B cell (primary cell): ENCODE measurements at regions not wholly inside any gene's neighbourhood (a gene's known extent, or its start where the extent isn't known, plus 50 kb on each side); places are given as distances from the start of the nearest gene placed in this dataset.

Experiments
- ATAC-seq: fragments of 200-7000 bp; cut with Tn5 transposase; one replicate; pipeline ENCODE4 v1.10.0; 2021; ENCODE audit warnings: low read depth, mild to moderate bottlenecking, moderate number of reproducible peaks, moderate library complexity
- CTCF ChIA-PET: fragments of 350-600 bp; sonication (Branson Sonifier 250); formaldehyde crosslinking; loops from one replicate; lab custom pipeline; 2021; ENCODE audit warnings: antibody characterized with exemption, inconsistent platforms; lab: Charles Lee
- POLR2A ChIA-PET: fragments of 350-600 bp; sonication (Branson Sonifier 250); formaldehyde crosslinking; loops from one replicate; lab custom pipeline; 2021; ENCODE audit warnings: antibody characterized with exemption; lab: Charles Lee
- DNase-seq: peaks from one replicate; pipeline ENCODE4 v3.0.0; 2013
- H2AFZ ChIP-seq: 2 replicates; pipeline ENCODE4 v1.6.1; 2012; ENCODE audit warnings: mild to moderate bottlenecking, low read depth, low read length; ENCODE audit not compliant: insufficient read depth, poor library complexity, severe bottlenecking
- H3K27ac ChIP-seq, 2 donors: 1 replicate in 1 of 2; 2 replicates in 1 of 2; pipeline ENCODE4 v1.5.1; 2012 to 2013; ENCODE audit warnings: low read length in 2 of 2, mild to moderate bottlenecking in 2 of 2, moderate library complexity in 1 of 2
- H3K27me3 ChIP-seq, 4 experiments: fragments of 200-600 bp in 1 of 4; sonication (generic) in 1 of 4; replicated peaks in 1 of 4; 1 replicate in 2 of 4; 2 replicates in 2 of 4; pipeline versions ENCODE4 v1.6.1 to v1.7.0; 2013 to 2016; ENCODE audit warnings: low read length in 3 of 4, mild to moderate bottlenecking in 2 of 4, mixed read lengths in 1 of 4, moderate library complexity in 1 of 4; ENCODE audit not compliant: insufficient read depth in 4 of 4, control insufficient read depth in 3 of 4; ENCODE audit errors: control extremely low read depth in 1 of 4
- H3K36me3 ChIP-seq, 2 experiments: replicated peaks in 1 of 2; 1 replicate in 1 of 2; 2 replicates in 1 of 2; pipeline versions ENCODE4 v1.6.1 to v1.7.1; 2013; ENCODE audit warnings: low read length in 1 of 2; ENCODE audit not compliant: insufficient read depth in 2 of 2, control insufficient read depth in 1 of 2; ENCODE audit errors: control extremely low read depth in 1 of 2, extremely low read depth in 1 of 2
- H3K4me1 ChIP-seq, 2 donors: fragments of 200-600 bp in 1 of 2; sonication (generic) in 1 of 2; 1 replicate in 1 of 2; 2 replicates in 1 of 2; pipeline versions ENCODE4 v1.5.1 to v1.6.1; 2013 to 2017; ENCODE audit warnings: low read length in 2 of 2; ENCODE audit not compliant: control insufficient read depth in 2 of 2, insufficient read depth in 2 of 2
- H3K4me2 ChIP-seq: replicated peaks from 2 replicates; pipeline ENCODE3; 2012; ENCODE audit warnings: mild to moderate bottlenecking, low read depth, low read length; ENCODE audit not compliant: poor library complexity, severe bottlenecking
- H3K4me3 ChIP-seq, 5 experiments: fragments of 200-600 bp in 1 of 5; sonication (generic) in 1 of 5; 1 replicate in 3 of 5; 2 replicates in 2 of 5; pipeline versions ENCODE4 v1.5.1 to v1.7.0; 2011 to 2016; ENCODE audit warnings: low read length in 4 of 5, mild to moderate bottlenecking in 4 of 5, low read depth in 2 of 5, control low read depth in 1 of 5, moderate library complexity in 1 of 5; ENCODE audit not compliant: insufficient read depth in 1 of 5; ENCODE audit errors: control extremely low read depth in 1 of 5, extremely low read depth in 1 of 5
- H3K79me2 ChIP-seq: fragments of 200-600 bp; sonication (generic); one replicate; pipeline ENCODE4 v1.6.0; 2016; ENCODE audit warnings: low read length; ENCODE audit not compliant: control insufficient read depth, insufficient read depth
- H3K9ac ChIP-seq: fragments of 200-600 bp; sonication (generic); 2 replicates; pipeline ENCODE4 v1.6.1; 2017; ENCODE audit warnings: mild to moderate bottlenecking, low read length, moderate library complexity
- H3K9me3 ChIP-seq, 3 donors: one replicate each; pipeline versions ENCODE4 v1.6.1 to v1.7.1; 2013; ENCODE audit warnings: low read length in 2 of 3; ENCODE audit not compliant: control insufficient read depth in 2 of 3, insufficient read depth in 1 of 3; ENCODE audit errors: control extremely low read depth in 1 of 3
- H4K20me1 ChIP-seq: 2 replicates; pipeline ENCODE4 v1.6.0; 2012; ENCODE audit warnings: mild to moderate bottlenecking, low read length; ENCODE audit not compliant: insufficient read depth, control insufficient read depth, poor library complexity, severe bottlenecking
- H3K27ac Mint-ChIP-seq: one replicate; pipeline ENCODE4 v1.8.0; 2021; ENCODE audit warnings: mixed read lengths
- H3K27me3 Mint-ChIP-seq: one replicate; pipeline ENCODE4 v1.8.0; 2021; ENCODE audit warnings: mixed read lengths
- H3K4me1 Mint-ChIP-seq: one replicate; pipeline ENCODE4 v1.8.0; 2021; ENCODE audit warnings: mixed read lengths
- H3K4me3 Mint-ChIP-seq: one replicate; pipeline ENCODE4 v1.8.0; 2021; ENCODE audit warnings: mixed read lengths
- H3K9me3 Mint-ChIP-seq: one replicate; pipeline ENCODE4 v1.8.0; 2022; ENCODE audit warnings: mixed read lengths; ENCODE audit not compliant: insufficient read depth
- EZH2 ChIP-seq: IDR thresholded peaks from 2 replicates; pipeline ENCODE4 v1.6.1; 2012; ENCODE audit warnings: borderline replicate concordance, low read depth, mild to moderate bottlenecking, moderate library complexity, low read length; ENCODE audit not compliant: insufficient read depth, poor library complexity, severe bottlenecking
- WGBS: methylation state at CpG from one replicate; pipeline ENCODE4 v1.1.5; 2013; ENCODE audit warnings: missing lambda C conversion rate; ENCODE audit not compliant: insufficient coverage; 5-methylcytosine and 5-hydroxymethylcytosine counted together
- intact Hi-C: fragments of 100-400 bp; cut with micrococcal nuclease; formaldehyde crosslinking; loops from one replicate; pipeline ENCODE4 v1.10.0; 2022
- TF ChIP-seq, protein P1 (sequence below): fragments of 200-600 bp; IDR thresholded peaks from one replicate; pipeline ENCODE4 v1.8.0; 2022; ENCODE audit warnings: antibody characterized with exemption, mild to moderate bottlenecking

DNA sequence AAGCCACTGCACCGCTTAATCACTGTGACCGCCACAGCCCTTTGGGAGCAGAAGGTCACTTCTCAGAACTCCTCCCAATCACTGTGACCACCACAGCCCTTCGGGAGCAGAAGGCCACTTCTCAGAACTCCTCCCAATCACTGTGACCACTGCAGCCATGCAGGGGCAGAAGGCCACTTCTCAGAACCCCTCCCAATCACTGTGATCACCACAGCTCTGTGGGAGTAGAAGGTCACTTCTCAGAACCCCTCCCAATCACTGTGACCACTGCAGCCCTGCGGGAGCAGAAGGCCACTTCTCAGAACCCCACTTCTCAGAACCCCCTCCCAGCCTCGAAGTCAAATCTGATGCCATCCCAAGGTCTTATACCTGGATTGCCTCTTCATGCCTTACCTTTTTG lies 56.8 kb upstream of the DAPL1 start:
- no peaks in the 10 kb centered on the region for H3K27me3 ChIP-seq
- intact Hi-C loops, result no loop called here
- H3K79me2 ChIP-seq, result no peaks in the 10 kb centered on the region
- Mint-ChIP-seq H3K27me3 (peaks cover 8% of the 10 kb centered on the region), H3K4me1 (no peaks in the 10 kb centered on the region), H3K4me3 (no peak overlapping the region), H3K9me3 (no peaks in the 10 kb centered on the region), H3K27ac (no peak overlapping the region)
- H3K4me3 ChIP-seq, result no peak overlapping the region
- H3K27ac ChIP-seq, result no peak overlapping the region
- CTCF ChIA-PET, result interaction anchor here (1.0 to 1.2 kb wide), 3 partner anchors 9 to 706 kb away, joined by 3 read pairs; no protein-coding TSS in a partner anchor
- ATAC-seq, result no peak
- H3K9ac ChIP-seq, result no peak overlapping the region
- no peaks in the 10 kb centered on the region for H3K36me3 ChIP-seq
- no peak overlapping the region for H2AFZ ChIP-seq
- DNase-seq, result no peak
- no peaks in the 10 kb centered on the region for H4K20me1 ChIP-seq
- POLR2A ChIA-PET, result no interaction called here
- WGBS, result 92% methylated on average over 4 of the region's 5 CpGs
- TF ChIP-seq, protein P1, sequence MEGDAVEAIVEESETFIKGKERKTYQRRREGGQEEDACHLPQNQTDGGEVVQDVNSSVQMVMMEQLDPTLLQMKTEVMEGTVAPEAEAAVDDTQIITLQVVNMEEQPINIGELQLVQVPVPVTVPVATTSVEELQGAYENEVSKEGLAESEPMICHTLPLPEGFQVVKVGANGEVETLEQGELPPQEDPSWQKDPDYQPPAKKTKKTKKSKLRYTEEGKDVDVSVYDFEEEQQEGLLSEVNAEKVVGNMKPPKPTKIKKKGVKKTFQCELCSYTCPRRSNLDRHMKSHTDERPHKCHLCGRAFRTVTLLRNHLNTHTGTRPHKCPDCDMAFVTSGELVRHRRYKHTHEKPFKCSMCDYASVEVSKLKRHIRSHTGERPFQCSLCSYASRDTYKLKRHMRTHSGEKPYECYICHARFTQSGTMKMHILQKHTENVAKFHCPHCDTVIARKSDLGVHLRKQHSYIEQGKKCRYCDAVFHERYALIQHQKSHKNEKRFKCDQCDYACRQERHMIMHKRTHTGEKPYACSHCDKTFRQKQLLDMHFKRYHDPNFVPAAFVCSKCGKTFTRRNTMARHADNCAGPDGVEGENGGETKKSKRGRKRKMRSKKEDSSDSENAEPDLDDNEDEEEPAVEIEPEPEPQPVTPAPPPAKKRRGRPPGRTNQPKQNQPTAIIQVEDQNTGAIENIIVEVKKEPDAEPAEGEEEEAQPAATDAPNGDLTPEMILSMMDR, result no peak
- no peak for TF ChIP-seq EZH2
- no peak overlapping the region for H3K4me2 ChIP-seq
- H3K9me3 ChIP-seq, result no peaks in the 10 kb centered on the region
- H3K4me1 ChIP-seq, result no peaks in the 10 kb centered on the region

DNA sequence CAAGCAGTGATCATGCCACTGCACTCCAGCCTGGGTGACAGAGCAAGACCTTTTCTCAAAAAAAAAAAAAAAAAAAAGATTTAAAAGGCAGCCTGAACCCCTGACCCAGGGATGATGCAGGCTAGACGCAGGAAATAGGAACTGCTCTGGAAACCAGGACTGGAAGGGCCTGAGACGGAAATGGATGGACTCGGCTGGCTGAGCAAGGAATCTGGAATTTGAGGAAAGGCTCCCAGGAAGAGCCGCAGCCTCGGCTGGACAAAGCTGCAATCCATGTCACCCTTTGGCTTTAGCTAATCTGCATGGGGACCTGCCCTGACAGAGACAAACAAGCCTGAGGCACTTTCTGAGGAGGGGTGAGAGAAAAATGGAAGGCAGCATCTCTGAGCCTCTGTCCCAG lies 55.0 kb upstream of the DAPL1 start:
- no peak overlapping the region for H3K27ac Mint-ChIP-seq
- WGBS, result 90% methylated on average over 5 of the region's 5 CpGs

More for the DNA sequence above, 55.0 kb upstream of the DAPL1 start:
- H3K9ac ChIP-seq, result no peak overlapping the region
- no peaks in the 10 kb centered on the region for H3K4me1 Mint-ChIP-seq
- H3K9me3 Mint-ChIP-seq, result no peaks in the 10 kb centered on the region
- H3K4me3 ChIP-seq, result no peak overlapping the region
- no peak overlapping the region for H3K4me3 Mint-ChIP-seq
- ATAC-seq, result no peak
- no peaks in the 10 kb centered on the region for H3K9me3 ChIP-seq
- no peak overlapping the region for H2AFZ ChIP-seq
- CTCF ChIA-PET, result interaction anchor here (0.5 to 4.6 kb wide), 3 partner anchors 13 to 57 kb away, joined by 3 to 26 read pairs (median 4); no protein-coding TSS in a partner anchor
- H3K4me1 ChIP-seq, result no peaks in the 10 kb centered on the region
- DNase-seq, result no peak
- no peaks in the 10 kb centered on the region for H3K27me3 ChIP-seq
- no peaks in the 10 kb centered on the region for H4K20me1 ChIP-seq
- no peak for TF ChIP-seq EZH2
- TF ChIP-seq, protein P1, result no peak
- H3K79me2 ChIP-seq, result no peaks in the 10 kb centered on the region
- H3K27ac ChIP-seq, result no peak overlapping the region
- H3K27me3 Mint-ChIP-seq, result peaks cover 8% of the 10 kb centered on the region
- POLR2A ChIA-PET, result no interaction called here
- no peak overlapping the region for H3K4me2 ChIP-seq
- intact Hi-C loops, result no loop called here
- H3K36me3 ChIP-seq, result no peaks in the 10 kb centered on the region
